ENCODE measurements at regions not wholly inside any gene's neighbourhood (a gene's known extent, or its start where the extent isn't known, plus 50 kb on each side); places are given as distances from the start of the nearest gene placed in this dataset.

GRCh38 chr5:68960456-68960855, 133.4 kb upstream of the SLC30A5 start:
- H3K4me1 Mint-ChIP-seq = peaks cover 3% of the 10 kb centered on the region
- 40% methylated on average over 2 of the region's 4 CpGs for WGBS (ENCODE audit: insufficient coverage)

GRCh38 chr5:68960961-68961360, 132.9 kb upstream of the SLC30A5 start:
- no peak overlapping the region for H3K27ac Mint-ChIP-seq
- Histone ChIP-seq H2AFZ (ENCODE audit: insufficient read depth, low read depth, low read length, poor library complexity, severe bottlenecking) (no peak overlapping the region), H3K4me1 (ENCODE audit: control insufficient read depth in 1 of 2, insufficient read depth in 2 of 2, low read length in 2 of 2) (no peaks in the 10 kb centered on the region), H3K4me3 (replicated peaks in 1 of 3; ENCODE audit: low read depth in 2 of 3, low read length in 3 of 3) (no peak overlapping the region), H4K20me1 (ENCODE audit: insufficient read depth, low read length) (no peaks in the 10 kb centered on the region), H3K9me3 (replicated peaks in 1 of 2; ENCODE audit: control insufficient read depth in 1 of 2, insufficient read depth in 1 of 2, low read length in 2 of 2) (no peaks in the 10 kb centered on the region), H3K27ac (ENCODE audit: low read depth in 1 of 2, low read length in 2 of 2) (no peak overlapping the region), H3K36me3 (replicated peaks in 1 of 2; ENCODE audit: control insufficient read depth in 1 of 2, insufficient read depth in 2 of 2, low read length in 2 of 2) (no peaks in the 10 kb centered on the region), H3K9ac (ENCODE audit: insufficient read depth, low read length, poor library complexity, severe bottlenecking) (no peak overlapping the region), H3K79me2 (ENCODE audit: insufficient read depth, low read length) (no peaks in the 10 kb centered on the region), H3K27me3 (ENCODE audit: control insufficient read depth in 2 of 2, insufficient read depth in 2 of 2, low read length in 2 of 2) (no peaks in the 10 kb centered on the region), H3K4me2 (replicated peaks; ENCODE audit: extremely low read depth, low read length, poor library complexity, severe bottlenecking) (no peak overlapping the region)
- peaks cover 0 to 1% (median 0%) of the 10 kb centered on the region in 3 donors for H3K27me3 Mint-ChIP-seq (ENCODE audit: low read depth in 3 of 3)
- H3K36me3 Mint-ChIP-seq = no peaks in the 10 kb centered on the region
- peaks cover 3% of the 10 kb centered on the region for H3K4me1 Mint-ChIP-seq
- WGBS (ENCODE audit: insufficient coverage) = 100% methylated on average over 1 of the region's 6 CpGs
- no peak overlapping the region for H3K4me3 Mint-ChIP-seq
- no peaks in the 10 kb centered on the region for H3K9me3 Mint-ChIP-seq
- intact Hi-C loops (cut with micrococcal nuclease) = loop anchor here in 1 of 2 donors (5.0 kb wide), 1 partner anchor 674 kb away; no protein-coding TSS in a partner anchor
- TF ChIP-seq CTCF (IDR thresholded peaks at IDR 0.05) = no peak
- no peak for DNase-seq

More at GRCh38 chr5:68960456-68960855, 133.4 kb upstream of the SLC30A5 start:
- no peaks in the 10 kb centered on the region for H3K27me3 ChIP-seq (ENCODE audit: control insufficient read depth in 2 of 2, insufficient read depth in 2 of 2, low read length in 2 of 2)
- Mint-ChIP-seq H3K36me3 (no peaks in the 10 kb centered on the region), H3K9me3 (no peaks in the 10 kb centered on the region), H3K27ac (no peak overlapping the region), H3K4me3 (no peak overlapping the region), H3K27me3 (ENCODE audit: low read depth in 3 of 3) (peaks cover 0 to 1% (median 0%) of the 10 kb centered on the region in 3 donors)
- no peak for TF ChIP-seq CTCF (IDR thresholded peaks at IDR 0.05)
- H4K20me1 ChIP-seq (ENCODE audit: insufficient read depth, low read length) = no peaks in the 10 kb centered on the region
- H3K36me3 ChIP-seq (replicated peaks in 1 of 2; ENCODE audit: control insufficient read depth in 1 of 2, insufficient read depth in 2 of 2, low read length in 2 of 2) = no peaks in the 10 kb centered on the region
- DNase-seq = no peak
- intact Hi-C loops (cut with micrococcal nuclease) = loop anchor here in 1 of 2 donors (5.0 kb wide), 1 partner anchor 673 kb away; no protein-coding TSS in a partner anchor
- no peak overlapping the region for H3K27ac ChIP-seq (ENCODE audit: low read depth in 1 of 2, low read length in 2 of 2)
- no peak overlapping the region for H3K4me2 ChIP-seq (replicated peaks; ENCODE audit: extremely low read depth, low read length, poor library complexity, severe bottlenecking)
- H2AFZ ChIP-seq (ENCODE audit: insufficient read depth, low read depth, low read length, poor library complexity, severe bottlenecking) = no peak overlapping the region
- H3K4me1 ChIP-seq (ENCODE audit: control insufficient read depth in 1 of 2, insufficient read depth in 2 of 2, low read length in 2 of 2) = no peaks in the 10 kb centered on the region
- no peak overlapping the region for H3K9ac ChIP-seq (ENCODE audit: insufficient read depth, low read length, poor library complexity, severe bottlenecking)
- H3K9me3 ChIP-seq (replicated peaks in 1 of 2; ENCODE audit: control insufficient read depth in 1 of 2, insufficient read depth in 1 of 2, low read length in 2 of 2) = no peaks in the 10 kb centered on the region
- H3K4me3 ChIP-seq (replicated peaks in 1 of 3; ENCODE audit: low read depth in 2 of 3, low read length in 3 of 3) = no peak overlapping the region
- H3K79me2 ChIP-seq (ENCODE audit: insufficient read depth, low read length) = no peaks in the 10 kb centered on the region

Data from CD14-positive monocyte (primary cell).